ENCODE measurements at regions not wholly inside any gene's neighbourhood (a gene's known extent, or its start where the extent isn't known, plus 50 kb on each side); places are given as distances from the start of the nearest gene placed in this dataset.
A peak's percentile ranks its signal among the peaks of the same experiment; 100 is the strongest.
"Not testable (repeated sequence)": the region's sequence is repeated elsewhere in the genome, so short reads cannot be mapped to it uniquely, and the experiment has no call there.

DNA sequence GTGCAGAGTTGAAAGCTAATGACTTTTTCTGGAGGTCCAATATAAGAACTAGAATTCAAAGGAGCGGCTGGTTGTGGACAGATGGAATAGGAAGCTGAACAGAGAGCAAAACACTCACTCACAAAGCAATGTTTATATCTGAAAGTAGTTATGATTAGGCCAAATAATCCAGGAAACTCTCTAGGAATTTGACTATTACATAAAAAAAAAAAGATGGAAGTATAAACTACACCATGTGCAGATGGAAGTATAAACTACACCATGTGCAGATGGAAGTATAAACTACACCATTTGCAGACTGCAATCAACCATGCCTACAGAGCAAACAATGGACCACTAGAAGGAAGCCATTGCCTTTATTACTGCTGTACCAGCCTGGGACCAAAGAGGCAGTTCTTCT, 771.1 kb downstream of the BRINP3 start:
- ATAC-seq (replicated peaks in 6 of 8) = no peak
- 0 to 100% (median 57%) methylated on average over 1 of the region's 1 CpG; no CpG with 5 or more reads in 2 of the 10 experiments for WGBS, 10 experiments
- in situ Hi-C loops (cut with MboI; ENCODE audit: low pct_unique_long_range_greater_than_20kb in 2 of 9, low sequenced_read_pairs in 9 of 9, unreplicated experiment in 9 of 9) = no loop called here
- Histone ChIP-seq H3K4me3 (no peak overlapping the region), H3K27ac (no peak overlapping the region), H3K4me1 (replicated peaks in 1 of 2) (no peaks in the 10 kb centered on the region)

DNA sequence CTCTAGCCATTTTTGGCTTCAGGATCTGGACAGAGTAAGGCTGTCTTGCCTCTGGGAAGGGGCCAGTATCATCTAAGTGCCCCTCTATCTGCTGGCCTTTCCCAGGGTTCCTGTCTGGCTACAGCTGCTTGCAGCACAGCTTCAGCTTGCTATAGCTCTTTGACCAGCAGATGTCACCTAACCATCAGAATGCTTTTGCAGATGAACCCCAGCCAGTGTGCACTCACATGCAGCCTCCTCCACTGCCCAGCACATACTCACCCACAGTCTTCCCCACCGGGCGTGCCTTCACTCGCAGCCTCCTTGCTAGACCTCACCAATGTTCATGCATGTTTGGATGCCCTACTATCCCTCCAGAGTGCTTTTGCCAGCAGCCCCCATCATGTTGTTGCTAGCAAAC, 769.0 kb downstream of the BRINP3 start:
- Histone ChIP-seq H3K4me3 (no peak overlapping the region), H3K4me1 (replicated peaks in 1 of 2) (no peaks in the 10 kb centered on the region), H3K27ac (no peak overlapping the region)
- peak in 1 of 8 experiments; percentile 83 for ATAC-seq (replicated peaks in 6 of 8)
- 40 to 100% (median 90%) methylated on average over 1 to 3 of the region's 3 CpGs; no CpG with 5 or more reads in 3 of the 10 experiments for WGBS, 10 experiments
- in situ Hi-C loops (cut with MboI; ENCODE audit: low pct_unique_long_range_greater_than_20kb in 2 of 9, low sequenced_read_pairs in 9 of 9, unreplicated experiment in 9 of 9) = no loop called here

DNA sequence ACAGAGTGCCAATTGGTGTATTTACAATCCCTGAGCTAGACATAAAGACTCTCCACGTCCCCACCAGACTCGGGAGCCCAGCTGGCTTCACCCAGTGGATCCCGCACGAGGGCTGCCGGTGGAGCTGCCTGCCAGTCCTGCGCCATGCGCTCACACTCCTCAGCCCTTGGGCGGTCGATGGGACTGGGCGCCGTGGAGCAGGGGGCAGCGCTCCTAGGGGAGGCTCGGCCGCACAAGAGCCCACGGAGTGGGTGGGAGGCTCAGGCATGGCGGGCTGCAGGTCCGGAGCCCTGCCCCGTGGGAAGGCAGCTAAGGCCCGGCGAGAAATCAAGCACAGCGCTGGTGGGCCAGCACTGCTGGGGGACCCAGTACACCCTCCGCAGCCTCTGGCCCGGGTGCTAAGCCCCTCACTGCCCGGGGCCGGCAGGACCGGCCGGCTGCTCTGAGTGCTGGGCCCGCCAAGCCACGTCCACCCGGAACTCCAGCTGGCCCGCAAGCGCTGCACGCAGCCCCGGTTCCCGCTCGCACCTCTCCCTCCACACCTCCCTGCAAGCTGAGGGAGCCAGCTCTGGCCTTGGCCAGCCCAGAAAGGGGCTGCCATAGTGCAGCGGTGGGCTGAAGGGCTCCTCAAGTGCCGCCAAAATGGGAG, 759.4 kb downstream of the BRINP3 start:
- H3K27ac ChIP-seq; ATAC-seq (replicated peaks in 6 of 8); H3K4me3 ChIP-seq; H3K4me1 ChIP-seq (replicated peaks in 1 of 2); in situ Hi-C loops (cut with MboI; ENCODE audit: low pct_unique_long_range_greater_than_20kb in 2 of 9, low sequenced_read_pairs in 9 of 9, unreplicated experiment in 9 of 9): not testable (repeated sequence)
- 100% methylated on average over 6 of the region's 38 CpGs; no CpG with 5 or more reads in 9 of the 10 experiments for WGBS, 10 experiments

DNA sequence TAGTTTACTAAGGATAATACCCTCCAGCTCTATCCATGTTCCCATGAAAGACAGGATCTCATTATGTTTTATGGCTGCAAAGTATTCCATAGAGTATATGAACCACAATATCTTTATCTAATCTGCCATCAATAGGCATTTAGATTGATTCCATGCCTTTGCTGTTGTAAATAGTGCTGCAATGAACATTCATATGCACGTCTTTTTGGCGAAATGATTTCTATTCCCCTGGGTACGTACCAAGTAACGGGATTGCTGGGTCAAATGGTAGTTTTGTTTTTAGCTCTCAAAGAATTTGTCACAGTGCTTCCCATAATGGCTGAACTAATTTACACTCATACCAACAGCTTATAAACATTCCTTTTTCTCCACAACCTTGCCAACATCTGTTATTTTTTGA, 750.9 kb downstream of the BRINP3 start:
- 0 to 100% (median 81%) methylated on average over 1 to 4 of the region's 4 CpGs; no CpG with 5 or more reads in 1 of the 10 experiments for WGBS, 10 experiments
- Histone ChIP-seq H3K4me1 (replicated peaks in 1 of 2) (peaks cover 0 to 3% of the 10 kb centered on the region in 2 donors), H3K4me3 (no peak overlapping the region), H3K27ac (no peak overlapping the region)
- in situ Hi-C loops (cut with MboI; ENCODE audit: low pct_unique_long_range_greater_than_20kb in 2 of 9, low sequenced_read_pairs in 9 of 9, unreplicated experiment in 9 of 9) = no loop called here
- no peak for ATAC-seq (replicated peaks in 6 of 8)

DNA sequence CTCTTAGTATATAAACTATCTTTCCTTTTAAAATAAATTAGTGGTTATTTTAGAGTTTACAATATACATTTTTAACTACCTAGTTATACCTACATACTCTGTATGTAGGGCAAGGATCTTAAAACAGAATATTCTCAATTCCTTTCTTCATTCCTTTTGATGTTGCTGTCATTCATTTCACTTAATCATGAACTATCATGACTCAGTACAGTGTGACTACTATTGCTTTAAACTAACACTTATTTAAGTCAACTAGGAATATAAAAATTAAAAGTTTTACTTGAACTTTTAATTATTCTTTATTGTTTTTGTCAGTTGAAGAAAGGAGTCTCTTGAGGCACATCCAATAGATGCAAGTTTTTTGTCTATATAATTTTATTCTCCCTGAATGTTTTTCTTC, 726.4 kb downstream of the BRINP3 start:
- in situ Hi-C loops (cut with MboI; ENCODE audit: low pct_unique_long_range_greater_than_20kb in 2 of 9, low sequenced_read_pairs in 9 of 9, unreplicated experiment in 9 of 9) = no loop called here
- H3K4me3 ChIP-seq = no peak overlapping the region
- ATAC-seq (replicated peaks in 6 of 8) = no peak
- no peaks in the 10 kb centered on the region for H3K4me1 ChIP-seq (replicated peaks in 1 of 2)
- no peak overlapping the region for H3K27ac ChIP-seq

DNA sequence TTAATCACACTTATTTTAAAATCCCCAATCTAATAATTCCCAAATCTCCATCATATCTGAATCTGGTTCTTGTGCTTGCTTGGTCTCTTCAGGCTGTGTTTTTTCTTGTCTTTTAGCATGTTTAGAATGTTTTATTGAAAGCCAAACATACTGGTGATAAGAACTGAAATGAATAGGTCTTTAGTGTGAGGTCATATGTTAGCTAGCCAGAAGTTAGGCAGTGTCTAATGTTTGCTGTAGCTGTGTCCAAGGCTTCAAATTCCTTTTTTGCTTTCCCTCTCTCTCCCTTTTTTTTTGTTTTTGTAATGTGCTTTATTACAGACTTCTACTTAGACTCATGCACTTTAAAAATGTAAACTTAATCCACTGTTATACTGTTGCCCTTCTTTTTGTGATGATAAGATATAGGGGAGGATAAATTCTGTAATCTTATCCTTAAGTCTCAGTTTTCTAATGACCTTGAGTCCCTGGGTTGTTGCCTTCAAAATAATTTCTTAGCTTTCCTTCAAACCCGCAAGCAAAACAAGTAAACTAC, 725.1 kb downstream of the BRINP3 start:
- WGBS, 10 experiments = 33 to 100% (median 100%) methylated on average over 1 of the region's 1 CpG; no CpG with 5 or more reads in 2 of the 10 experiments
- Histone ChIP-seq H3K4me1 (replicated peaks in 1 of 2) (no peaks in the 10 kb centered on the region), H3K27ac (no peak overlapping the region), H3K4me3 (no peak overlapping the region)
- in situ Hi-C loops (cut with MboI; ENCODE audit: low pct_unique_long_range_greater_than_20kb in 2 of 9, low sequenced_read_pairs in 9 of 9, unreplicated experiment in 9 of 9) = no loop called here
- ATAC-seq (replicated peaks in 6 of 8) = peak in 1 of 8 experiments; percentile 56

DNA sequence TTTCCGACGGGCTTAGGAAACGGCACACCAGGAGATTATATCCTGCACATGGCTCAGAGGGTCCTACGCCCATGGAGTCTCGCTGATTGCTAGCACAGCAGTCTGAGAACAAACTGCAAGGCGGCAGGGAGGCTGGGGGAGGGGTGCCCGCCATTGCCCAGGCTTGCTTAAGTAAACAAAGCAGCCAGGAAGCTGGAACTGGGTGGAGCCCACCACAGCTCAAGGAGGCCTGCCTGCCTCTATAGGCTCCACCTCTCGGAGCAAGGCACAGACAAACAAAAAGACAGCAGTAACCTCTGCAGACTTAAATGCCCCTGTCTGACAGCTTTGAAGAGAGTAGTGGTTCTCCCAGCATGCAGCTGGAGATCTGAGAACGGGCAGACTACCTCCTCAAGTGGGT, 722.6 kb downstream of the BRINP3 start:
- in situ Hi-C loops (cut with MboI; ENCODE audit: low pct_unique_long_range_greater_than_20kb in 2 of 9, low sequenced_read_pairs in 9 of 9, unreplicated experiment in 9 of 9); H3K4me1 ChIP-seq (replicated peaks in 1 of 2); ATAC-seq (replicated peaks in 6 of 8); H3K27ac ChIP-seq; H3K4me3 ChIP-seq: not testable (repeated sequence)
- WGBS, 10 experiments = 63 to 97% methylated on average over 4 to 6 of the region's 9 CpGs; no CpG with 5 or more reads in 8 of the 10 experiments

DNA sequence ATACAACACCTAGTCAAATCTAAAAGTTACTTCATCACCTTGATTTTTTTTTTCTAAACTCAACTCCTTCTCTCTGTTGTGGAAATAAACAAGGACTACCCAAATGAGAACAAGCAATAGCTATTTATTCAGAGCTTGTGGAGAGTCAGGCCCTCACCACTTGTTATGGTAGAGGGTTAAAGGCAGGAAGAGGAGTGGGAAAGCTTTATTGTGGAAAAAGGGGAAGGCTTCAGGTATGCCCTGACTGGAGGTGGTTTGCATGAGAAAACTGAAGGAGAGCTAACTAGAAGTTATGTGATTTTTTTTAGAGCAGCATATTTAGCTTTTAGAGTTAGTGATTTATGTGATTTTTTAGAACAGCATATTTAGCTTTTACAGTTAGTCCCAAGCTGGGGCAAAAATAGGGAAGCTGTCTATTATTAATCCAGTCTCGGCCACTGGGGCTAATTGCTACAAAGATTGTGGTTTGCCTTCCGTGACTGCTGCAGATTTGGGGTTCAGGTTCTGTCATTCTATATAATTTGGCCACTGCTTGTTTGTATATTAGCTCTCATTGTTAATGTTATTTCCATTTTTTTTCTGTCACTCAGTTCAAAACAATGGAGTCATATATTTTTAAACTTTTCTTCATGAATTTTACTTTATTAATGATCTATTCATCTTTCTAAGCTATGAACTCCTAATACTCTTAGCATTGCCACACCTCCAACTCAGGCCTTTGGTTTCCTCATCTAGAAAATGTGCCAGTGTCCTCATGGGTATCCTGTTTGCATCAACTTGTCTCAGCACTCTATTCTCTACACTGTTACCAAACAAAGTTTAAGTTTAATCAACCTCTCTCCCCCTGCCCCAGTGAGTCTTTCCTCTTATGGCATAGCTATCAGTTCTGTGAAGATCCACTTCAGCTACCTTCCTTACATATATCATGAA, 713.0 kb downstream of the BRINP3 start:
- no peak for ATAC-seq (replicated peaks in 6 of 8)
- H3K4me1 ChIP-seq (replicated peaks in 1 of 2) = no peaks in the 10 kb centered on the region
- H3K4me3 ChIP-seq = no peak overlapping the region
- in situ Hi-C loops (cut with MboI; ENCODE audit: low pct_unique_long_range_greater_than_20kb in 2 of 9, low sequenced_read_pairs in 9 of 9, unreplicated experiment in 9 of 9) = no loop called here
- 0 to 100% (median 94%) methylated on average over 1 to 2 of the region's 2 CpGs; no CpG with 5 or more reads in 1 of the 10 experiments for WGBS, 10 experiments
- H3K27ac ChIP-seq = no peak overlapping the region

DNA sequence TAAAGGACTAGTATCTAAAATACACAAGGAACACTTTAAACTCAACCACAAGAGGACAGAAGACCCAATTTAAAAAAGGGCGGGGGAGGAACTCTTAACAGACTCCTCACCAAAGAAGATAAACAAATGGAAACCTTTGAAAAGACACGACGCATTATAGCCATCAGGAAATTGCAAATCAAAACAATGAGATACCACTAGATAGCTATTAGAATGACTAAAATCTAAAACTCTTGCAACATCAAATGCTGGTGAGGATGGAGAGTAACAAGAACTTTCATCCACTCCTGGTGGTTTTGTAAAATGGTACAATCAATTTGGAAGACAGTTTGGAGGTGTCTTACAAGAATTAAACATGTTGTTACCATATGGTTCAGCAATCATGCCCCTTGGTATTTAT, 708.2 kb downstream of the BRINP3 start:
- no peak overlapping the region for H3K4me3 ChIP-seq
- H3K4me1 ChIP-seq (replicated peaks in 1 of 2) = no peaks in the 10 kb centered on the region
- no peak for ATAC-seq (replicated peaks in 6 of 8)
- in situ Hi-C loops (cut with MboI; ENCODE audit: low pct_unique_long_range_greater_than_20kb in 2 of 9, low sequenced_read_pairs in 9 of 9, unreplicated experiment in 9 of 9) = no loop called here
- 0 to 100% (median 41%) methylated on average over 2 to 3 of the region's 3 CpGs; no CpG with 5 or more reads in 2 of the 10 experiments for WGBS, 10 experiments
- no peak overlapping the region for H3K27ac ChIP-seq

DNA sequence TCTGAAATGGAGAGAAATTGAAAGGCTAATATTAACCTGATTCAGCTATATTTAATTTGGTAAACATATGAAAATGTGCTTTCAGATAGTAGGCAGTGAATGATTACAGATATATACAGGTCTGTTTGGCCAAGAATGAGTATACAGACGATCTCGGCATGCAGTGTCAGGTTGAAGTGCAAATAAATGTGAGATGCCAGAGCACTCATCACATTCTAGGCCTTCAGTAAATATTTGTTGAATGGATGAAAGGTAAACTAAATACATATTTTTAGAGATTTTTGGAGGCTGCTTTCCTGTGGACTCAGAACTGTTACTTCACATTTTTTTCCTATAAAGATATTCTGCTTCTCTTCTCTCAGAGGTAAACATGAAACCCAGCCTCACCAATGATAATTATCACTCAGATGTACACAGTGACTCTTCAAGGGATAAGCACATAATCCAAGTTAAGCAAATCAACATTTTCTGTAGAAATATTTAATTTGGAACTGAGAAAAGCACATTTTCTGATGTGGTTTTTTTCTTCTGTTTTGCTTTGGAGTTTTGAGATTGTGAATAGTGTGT, 702.9 kb downstream of the BRINP3 start:
- in situ Hi-C loops (cut with MboI; ENCODE audit: low pct_unique_long_range_greater_than_20kb in 2 of 9, low sequenced_read_pairs in 9 of 9, unreplicated experiment in 9 of 9) = no loop called here
- H3K27ac ChIP-seq = no peak overlapping the region
- H3K4me1 ChIP-seq (replicated peaks in 1 of 2) = no peaks in the 10 kb centered on the region
- H3K4me3 ChIP-seq = no peak overlapping the region
- 0 to 100% (median 90%) methylated on average over 1 to 2 of the region's 2 CpGs; no CpG with 5 or more reads in 1 of the 10 experiments for WGBS, 10 experiments
- peak in 1 of 8 experiments; percentile 38 for ATAC-seq (replicated peaks in 6 of 8)

DNA sequence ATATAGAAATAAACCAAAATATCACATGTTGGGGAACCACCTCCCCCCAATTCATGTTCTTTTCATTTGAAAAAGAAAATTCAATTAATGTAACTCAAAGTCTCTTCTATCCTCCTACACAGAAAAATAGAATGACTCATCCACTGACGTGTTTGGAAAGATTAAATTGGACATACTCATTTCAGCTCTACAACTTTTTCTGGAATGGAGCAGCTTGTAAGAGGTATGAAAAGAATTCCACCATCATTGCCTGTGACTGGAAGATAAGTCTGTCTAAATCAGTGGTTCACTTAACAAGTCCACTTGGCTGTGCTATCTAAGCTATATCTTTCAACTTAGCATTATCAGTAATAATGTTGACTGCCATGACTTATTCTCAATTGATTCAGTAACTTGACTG, 702.3 kb downstream of the BRINP3 start:
- Histone ChIP-seq H3K4me3 (no peak overlapping the region), H3K27ac (no peak overlapping the region), H3K4me1 (replicated peaks in 1 of 2) (no peaks in the 10 kb centered on the region)
- ATAC-seq (replicated peaks in 6 of 8) = peak in 2 of 8 experiments; percentile 27 to 29
- 0 to 100% (median 84%) methylated on average over 1 of the region's 1 CpG; no CpG with 5 or more reads in 2 of the 10 experiments for whole genome bisulfite sequencing, 10 experiments
- in situ Hi-C loops (cut with MboI; ENCODE audit: low pct_unique_long_range_greater_than_20kb in 2 of 9, low sequenced_read_pairs in 9 of 9, unreplicated experiment in 9 of 9) = no loop called here

DNA sequence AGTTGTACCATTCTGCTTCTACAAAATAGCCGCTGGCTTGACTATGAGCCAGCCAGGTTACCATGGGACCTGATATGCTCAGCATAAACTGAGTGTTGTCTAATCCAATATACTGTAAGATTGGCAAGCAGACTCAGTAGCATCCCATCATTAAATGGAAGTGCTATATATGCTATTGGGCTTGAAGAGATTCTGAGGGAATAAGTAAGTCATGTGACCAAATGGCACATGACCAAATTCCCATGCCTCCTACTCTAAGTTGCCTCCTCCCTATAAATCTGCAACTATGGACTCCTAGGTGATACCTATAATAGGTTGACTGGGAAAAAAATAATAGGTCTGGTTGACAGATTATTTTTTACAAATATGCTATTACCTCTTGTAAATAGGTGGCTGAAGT, 698.6 kb downstream of the BRINP3 start:
- Histone ChIP-seq H3K27ac (no peak overlapping the region), H3K4me3 (no peak overlapping the region), H3K4me1 (replicated peaks in 1 of 2) (no peaks in the 10 kb centered on the region)
- no peak for ATAC-seq (replicated peaks in 6 of 8)
- in situ Hi-C loops (cut with MboI; ENCODE audit: low pct_unique_long_range_greater_than_20kb in 2 of 9, low sequenced_read_pairs in 9 of 9, unreplicated experiment in 9 of 9) = no loop called here
- 0 to 100% (median 86%) methylated on average over 1 of the region's 1 CpG; no CpG with 5 or more reads in 5 of the 10 experiments for WGBS, 10 experiments

DNA sequence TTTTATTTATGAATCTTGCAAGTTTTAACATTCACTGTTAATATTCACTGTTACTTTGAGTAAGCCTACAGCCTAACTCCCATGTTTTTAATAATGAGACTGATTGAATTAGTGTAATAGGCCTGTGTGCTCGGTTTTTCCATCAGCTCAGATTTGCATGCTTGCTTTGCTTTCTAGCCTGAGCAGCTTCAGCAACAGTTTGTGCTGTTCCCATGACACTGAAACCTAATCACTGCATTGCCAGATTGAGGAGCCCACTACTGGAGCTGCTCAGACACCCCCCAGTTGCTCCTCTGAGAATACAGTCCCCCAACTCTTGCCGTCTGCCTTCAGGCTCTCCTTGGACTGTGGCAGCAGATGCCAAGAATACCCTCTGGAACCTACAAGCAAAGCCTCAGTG, 695.4 kb downstream of the BRINP3 start:
- ATAC-seq (replicated peaks in 6 of 8) = peak in 4 of 8 experiments; percentile 30 to 71 (median 40)
- Histone ChIP-seq H3K27ac (no peak overlapping the region), H3K4me1 (replicated peaks in 1 of 2) (peaks cover 0 to 9% of the 10 kb centered on the region in 2 donors), H3K4me3 (no peak overlapping the region)
- 0 to 92% (median 57%) methylated on average over 1 to 2 of the region's 2 CpGs; no CpG with 5 or more reads in 1 of the 10 experiments for WGBS, 10 experiments
- in situ Hi-C loops (cut with MboI; ENCODE audit: low pct_unique_long_range_greater_than_20kb in 2 of 9, low sequenced_read_pairs in 9 of 9, unreplicated experiment in 9 of 9) = no loop called here

Data from motor neuron (in vitro differentiated cells).